ENCODE measurements at regions not wholly inside any gene's neighbourhood (a gene's known extent, or its start where the extent isn't known, plus 50 kb on each side); places are given as distances from the start of the nearest gene placed in this dataset.
"Not testable (repeated sequence)": the region's sequence is repeated elsewhere in the genome, so short reads cannot be mapped to it uniquely, and the experiment has no call there.

DNA sequence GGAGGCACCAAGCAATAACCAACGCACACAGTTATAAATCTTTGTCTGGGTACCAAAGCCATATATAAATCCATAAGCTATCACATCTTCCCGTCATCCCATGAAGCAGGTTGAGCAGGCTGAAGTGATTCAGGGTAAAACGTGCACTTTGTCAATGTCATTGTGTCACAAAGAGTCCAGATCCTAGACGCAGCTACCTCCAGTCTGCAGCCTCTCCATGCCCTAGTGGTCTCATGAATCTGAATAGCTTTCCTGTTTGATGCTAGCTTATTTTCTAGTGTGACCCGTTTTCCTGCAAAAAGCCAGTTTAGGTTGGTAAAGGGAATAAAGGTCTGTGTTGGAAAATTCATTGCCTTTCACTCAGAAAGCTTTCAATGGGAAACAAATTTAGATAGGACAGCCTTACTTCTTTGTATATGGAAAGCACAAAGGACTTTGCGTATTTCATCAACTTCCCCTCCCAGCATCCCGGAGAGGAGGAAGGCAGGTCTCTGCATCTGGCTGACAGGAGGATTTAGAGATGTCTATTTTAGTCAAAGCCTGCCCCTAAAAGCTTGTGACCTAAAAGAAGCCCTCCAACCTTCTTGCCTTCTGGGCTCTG, 222.3 kb upstream of the ARL4C start:
- no peak for DNase-seq

- DNase-seq: no peak
Observed at GRCh38 chr2:234716271-234716670, 219.4 kb upstream of the ARL4C start.

DNA sequence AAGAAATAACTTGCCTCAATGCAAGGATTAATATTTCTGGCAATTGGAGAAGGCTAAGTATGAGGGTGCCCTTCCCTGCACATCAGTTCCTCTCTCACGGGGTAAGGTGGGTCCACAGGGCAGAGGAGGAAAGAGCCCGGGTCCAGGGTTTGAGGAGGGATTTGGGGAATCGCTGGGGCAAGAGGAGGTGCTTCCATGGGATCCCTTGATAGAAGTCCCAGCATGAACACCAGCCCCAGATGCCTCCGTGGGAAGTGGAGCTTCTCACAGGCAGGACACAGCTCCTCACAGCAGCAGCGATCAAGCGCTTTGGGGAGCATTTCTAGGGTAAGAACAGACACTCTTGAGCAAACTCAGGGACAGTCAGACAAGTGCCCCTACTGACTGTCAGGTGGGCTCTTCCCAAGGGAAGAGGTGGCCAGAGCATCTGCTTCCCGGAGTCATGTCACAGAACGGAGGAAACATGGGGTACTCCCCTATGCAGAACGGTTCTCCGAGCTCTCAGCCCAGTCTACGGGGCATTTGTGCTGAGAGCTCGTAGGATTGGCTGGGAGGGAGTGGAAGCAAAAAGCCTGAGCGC, 218.9 kb upstream of the ARL4C start:
- DNase-seq: no peak

- DNase-seq: no peak
Observed at GRCh38 chr2:234714711-234715110, 217.8 kb upstream of the ARL4C start.

DNA sequence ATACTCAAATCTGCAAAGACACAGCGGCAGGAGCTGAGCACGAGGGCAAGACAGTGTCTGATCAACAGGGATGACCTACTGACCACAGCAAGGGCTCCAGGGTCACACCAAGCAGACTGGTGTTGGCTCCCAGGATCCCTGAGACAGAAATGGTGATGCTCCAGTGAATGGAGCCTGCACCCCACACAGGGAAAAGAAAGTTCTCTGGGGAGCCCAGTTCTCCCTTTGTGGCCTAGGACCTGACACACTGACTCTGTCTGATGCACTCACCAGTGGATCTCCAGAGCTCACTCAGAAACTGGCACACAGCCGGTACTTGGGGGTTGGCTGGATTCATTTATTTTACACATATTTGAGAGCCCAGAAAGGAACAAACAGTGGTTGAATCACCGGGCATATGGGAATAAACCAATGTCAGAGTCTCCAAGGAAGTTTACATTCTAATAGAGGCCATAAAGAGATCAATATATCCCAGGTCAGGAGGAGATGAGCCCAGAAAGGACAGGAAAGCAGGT, 215.6 kb upstream of the ARL4C start:
- DNase-seq: no peak

- DNase-seq: no peak
Observed at GRCh38 chr2:234711308-234711707, 214.4 kb upstream of the ARL4C start.

DNA sequence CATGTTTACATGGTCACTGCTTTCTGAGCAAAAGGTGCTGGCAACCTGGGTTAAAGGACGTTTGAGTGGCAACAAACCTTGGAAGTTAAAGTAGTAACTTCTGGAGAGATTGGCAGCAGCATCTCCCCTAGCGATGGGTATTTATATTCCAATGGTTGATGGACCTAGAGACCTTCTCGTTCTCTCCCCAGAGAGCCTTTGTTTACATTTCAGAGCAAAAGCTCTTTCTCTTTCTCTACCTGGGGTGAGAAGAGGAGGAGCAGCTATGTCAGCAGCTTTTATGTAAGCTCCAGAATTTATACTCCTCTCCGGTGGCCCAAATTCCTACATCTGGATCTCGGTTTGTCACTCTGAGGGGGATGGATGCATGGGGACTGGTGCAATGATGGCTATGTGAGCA, 213.7 kb upstream of the ARL4C start:
- DNase-seq: no peak

DNA sequence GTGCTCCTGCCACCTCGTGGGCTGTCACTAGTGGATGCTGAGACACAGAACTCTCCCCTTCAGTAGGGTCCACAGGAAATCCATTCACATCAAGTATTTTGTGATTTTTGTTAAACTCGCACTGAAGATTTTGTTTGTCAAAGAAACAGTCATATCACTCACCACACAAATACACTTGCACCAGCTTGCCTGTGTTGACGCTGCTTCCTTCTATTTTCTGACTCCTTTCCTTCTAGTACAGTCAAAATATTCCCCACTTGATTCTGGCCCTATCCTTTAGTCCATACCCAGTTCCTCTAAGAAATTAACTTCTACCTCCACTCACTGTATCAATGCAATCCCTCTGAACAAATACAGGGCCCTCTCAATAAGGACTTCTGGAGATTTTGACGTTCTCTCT, 213.2 kb upstream of the ARL4C start:
- no peak for DNase-seq

GRCh38 chr2:234708717-234709116, 211.8 kb upstream of the ARL4C start:
- DNase-seq: no peak

DNA sequence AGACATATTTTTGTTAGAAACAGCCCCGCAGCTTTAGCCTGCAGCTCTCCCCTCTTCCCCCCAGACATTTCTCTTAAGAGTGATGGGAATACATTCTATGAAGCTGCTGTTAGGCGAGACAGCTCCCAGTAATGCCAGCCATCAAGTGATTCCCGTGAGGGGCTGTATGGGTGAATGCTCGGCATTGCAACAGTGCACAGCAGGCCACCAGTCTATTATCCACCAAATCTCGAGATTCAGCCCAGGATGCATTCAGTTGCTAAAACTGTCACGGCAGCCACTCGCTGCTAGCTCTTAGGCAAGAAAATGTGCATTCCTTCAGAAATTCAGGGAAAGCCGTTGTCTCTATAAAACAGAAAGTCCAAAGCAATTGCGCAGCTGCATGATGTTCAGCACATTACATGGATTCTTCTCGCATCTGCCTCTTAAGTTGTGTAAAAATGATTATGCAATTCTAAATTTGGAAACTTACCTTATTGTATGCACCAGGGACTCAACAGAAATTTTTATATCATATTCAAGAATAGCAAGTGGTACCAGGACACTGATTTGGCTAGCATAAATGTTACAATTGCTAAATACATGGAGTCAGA, 211.3 kb upstream of the ARL4C start:
- DNase-seq: no peak

DNA sequence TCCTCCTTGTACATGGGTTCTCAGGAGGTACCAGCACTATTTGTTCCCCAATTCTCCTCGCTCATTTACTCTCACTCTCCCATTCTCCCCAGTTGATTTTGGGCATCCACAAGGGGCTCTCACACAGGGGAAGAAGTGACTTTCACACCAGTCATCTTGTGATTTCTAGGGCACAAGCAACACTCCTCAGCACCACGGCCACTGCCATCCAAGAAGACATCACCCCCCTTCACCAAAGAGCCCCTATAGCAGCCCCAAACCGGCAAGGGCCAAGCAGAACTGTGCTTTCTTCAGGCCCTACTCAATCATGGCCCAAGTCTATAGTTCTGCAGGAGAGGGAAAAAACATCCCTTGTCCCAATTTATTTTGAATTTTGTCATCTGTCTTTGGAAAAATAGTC, 209.2 kb upstream of the ARL4C start:
- no peak for DNase-seq

GRCh38 chr2:234705108-234705507, 208.2 kb upstream of the ARL4C start:
- no peak for DNase-seq

DNA sequence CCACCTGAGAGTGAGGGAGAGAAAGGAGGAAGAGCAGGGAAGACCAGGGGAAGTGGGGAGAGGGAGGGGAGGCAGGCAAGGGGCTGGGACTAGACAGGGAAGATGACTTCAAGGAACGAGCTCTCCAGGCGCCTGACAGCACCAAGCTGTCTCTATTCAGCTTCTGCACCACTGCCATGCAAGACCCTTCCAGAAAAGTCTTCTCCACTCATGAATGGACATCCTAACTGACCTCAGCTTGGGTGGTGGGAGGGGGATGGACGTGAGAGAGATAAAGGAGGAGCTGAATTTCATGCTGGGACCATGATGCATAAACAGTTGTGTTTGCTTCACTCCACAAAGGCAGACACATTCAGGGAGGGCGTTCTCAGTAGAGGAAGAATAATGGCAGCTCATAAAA, 206.4 kb upstream of the ARL4C start:
- no peak for DNase-seq

- DNase-seq: no peak
Observed at GRCh38 chr2:234702731-234703225, 205.9 kb upstream of the ARL4C start.

DNA sequence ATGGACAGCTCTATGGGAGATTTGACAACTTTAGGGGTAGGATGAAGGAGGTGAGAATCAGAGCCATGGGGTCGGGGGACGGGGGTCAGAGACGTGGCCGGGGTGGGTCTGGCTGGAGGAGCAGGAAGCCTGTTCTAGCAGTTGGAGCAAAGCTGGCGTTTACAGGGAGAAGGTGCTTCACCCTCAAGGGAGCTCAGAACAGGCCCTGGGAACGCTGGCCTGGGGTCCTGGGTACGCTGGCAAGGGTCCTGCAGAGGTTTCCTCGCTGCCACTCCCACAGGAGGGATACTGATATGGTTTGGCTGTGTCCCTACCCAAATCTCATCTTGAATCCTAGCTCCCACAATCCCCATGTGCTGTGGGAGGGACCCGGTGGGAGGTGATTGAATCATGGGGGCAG, 205.0 kb upstream of the ARL4C start:
- no peak for DNase-seq

DNA sequence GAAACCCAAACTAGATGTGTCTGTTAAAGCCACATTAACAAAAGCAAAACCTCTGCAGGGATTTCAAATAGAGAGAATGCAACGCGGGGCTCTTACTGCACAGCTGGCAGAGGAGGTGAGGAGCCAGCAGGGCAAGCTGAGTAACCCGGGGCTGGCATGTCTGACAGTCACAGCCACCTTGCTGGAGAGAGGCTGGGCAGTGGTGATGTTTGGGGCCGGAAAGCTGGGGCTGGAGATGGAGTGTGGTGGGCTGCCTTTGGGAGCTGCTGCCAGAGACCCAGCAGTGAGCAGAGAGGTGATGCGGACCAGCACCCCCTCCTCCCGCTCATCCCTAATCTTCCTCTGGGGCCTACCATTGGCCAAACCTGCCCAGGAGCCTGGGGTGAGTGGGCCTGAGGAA, 204.5 kb upstream of the ARL4C start:
- DNase-seq: no peak

GRCh38 chr2:234699456-234699855, 202.6 kb upstream of the ARL4C start:
- no peak for DNase-seq

GRCh38 chr2:234697300-234697876, 200.5 kb upstream of the ARL4C start:
- DNase-seq: not testable (repeated sequence)

DNA sequence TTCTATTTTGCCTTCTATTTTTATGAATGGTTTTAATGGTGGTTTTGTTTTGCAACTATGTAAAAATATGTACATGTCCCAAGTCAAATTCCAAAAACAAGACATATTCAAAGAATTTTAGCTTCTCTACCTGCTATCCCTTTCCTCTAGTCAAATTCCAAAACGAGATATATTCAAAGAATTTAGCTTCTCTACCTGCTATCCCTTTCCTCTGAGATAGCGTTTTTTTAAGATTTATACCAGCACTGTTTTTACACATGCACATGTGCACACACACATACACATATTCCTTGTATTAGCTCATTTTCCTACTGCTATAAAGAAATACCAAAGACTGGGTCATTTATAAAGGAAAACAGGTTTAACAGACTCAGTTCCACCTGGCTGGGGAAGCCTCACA, 199.1 kb upstream of the ARL4C start:
- DNase-seq: no peak

DNA sequence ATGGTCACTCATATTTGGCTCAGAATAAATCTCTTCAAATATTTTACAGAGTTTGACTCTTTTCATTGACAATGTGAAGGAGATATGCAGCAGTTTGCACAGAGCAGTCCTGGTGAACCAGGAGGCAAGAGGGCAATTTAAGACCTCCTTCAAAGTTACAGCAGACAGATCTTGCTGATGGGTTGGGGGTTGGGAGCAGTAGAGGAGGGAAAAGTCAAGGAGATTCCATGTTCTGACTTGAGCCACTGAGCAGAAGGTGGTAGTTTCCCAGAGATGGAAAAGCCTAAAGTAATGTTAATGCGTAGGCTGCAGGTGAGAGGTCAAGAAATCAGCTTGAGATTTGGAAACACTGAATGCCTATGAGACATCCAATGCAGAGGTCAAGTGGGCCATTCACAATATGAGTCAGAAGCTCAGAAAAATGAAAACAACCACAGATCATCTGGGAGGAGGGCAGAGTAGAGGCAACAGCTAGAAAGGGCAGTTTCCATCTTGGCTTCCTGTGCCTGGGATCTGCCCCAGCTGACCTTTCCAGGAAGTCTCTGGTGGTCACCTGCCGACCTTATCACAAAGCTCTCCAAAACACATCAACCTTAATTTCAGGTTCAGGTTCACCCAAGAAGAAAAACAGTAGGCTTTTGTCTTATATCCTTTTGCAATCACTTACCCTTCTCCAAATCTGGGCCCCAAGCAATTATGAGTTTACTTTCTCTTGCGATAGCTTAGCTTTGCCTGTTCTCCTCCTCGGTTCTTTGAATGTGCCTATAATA, 197.5 kb upstream of the ARL4C start:
- DNase-seq: no peak

GRCh38 chr2:234693681-234694190, 196.9 kb upstream of the ARL4C start:
- DNase-seq: not testable (repeated sequence)

- not testable (repeated sequence) for DNase-seq
Observed at GRCh38 chr2:234693191-234693590, 196.3 kb upstream of the ARL4C start.

Data from GF-D8 (cell line).